B cell (primary cell): ENCODE measurements at regions not wholly inside any gene's neighbourhood (a gene's known extent, or its start where the extent isn't known, plus 50 kb on each side); places are given as distances from the start of the nearest gene placed in this dataset.

Experiments used
- ATAC-seq: fragments of 200-7000 bp; cut with Tn5 transposase; one replicate; pipeline ENCODE4 v1.10.0; 2021; ENCODE audit warnings: low read depth, mild to moderate bottlenecking, moderate number of reproducible peaks, moderate library complexity
- CTCF ChIA-PET: fragments of 350-600 bp; sonication (Branson Sonifier 250); formaldehyde crosslinking; loops from one replicate; lab custom pipeline; 2021; ENCODE audit warnings: antibody characterized with exemption, inconsistent platforms; lab: Charles Lee
- POLR2A ChIA-PET: fragments of 350-600 bp; sonication (Branson Sonifier 250); formaldehyde crosslinking; loops from one replicate; lab custom pipeline; 2021; ENCODE audit warnings: antibody characterized with exemption; lab: Charles Lee
- DNase-seq: peaks from one replicate; pipeline ENCODE4 v3.0.0; 2013
- H2AFZ ChIP-seq: 2 replicates; pipeline ENCODE4 v1.6.1; 2012; ENCODE audit warnings: mild to moderate bottlenecking, low read depth, low read length; ENCODE audit not compliant: insufficient read depth, poor library complexity, severe bottlenecking
- H3K27ac ChIP-seq, 2 donors: 1 replicate in 1 of 2; 2 replicates in 1 of 2; pipeline ENCODE4 v1.5.1; 2012 to 2013; ENCODE audit warnings: low read length in 2 of 2, mild to moderate bottlenecking in 2 of 2, moderate library complexity in 1 of 2
- H3K27me3 ChIP-seq, 4 experiments: fragments of 200-600 bp in 1 of 4; sonication (generic) in 1 of 4; replicated peaks in 1 of 4; 1 replicate in 2 of 4; 2 replicates in 2 of 4; pipeline versions ENCODE4 v1.6.1 to v1.7.0; 2013 to 2016; ENCODE audit warnings: low read length in 3 of 4, mild to moderate bottlenecking in 2 of 4, mixed read lengths in 1 of 4, moderate library complexity in 1 of 4; ENCODE audit not compliant: insufficient read depth in 4 of 4, control insufficient read depth in 3 of 4; ENCODE audit errors: control extremely low read depth in 1 of 4
- H3K36me3 ChIP-seq, 2 experiments: replicated peaks in 1 of 2; 1 replicate in 1 of 2; 2 replicates in 1 of 2; pipeline versions ENCODE4 v1.6.1 to v1.7.1; 2013; ENCODE audit warnings: low read length in 1 of 2; ENCODE audit not compliant: insufficient read depth in 2 of 2, control insufficient read depth in 1 of 2; ENCODE audit errors: control extremely low read depth in 1 of 2, extremely low read depth in 1 of 2
- H3K4me1 ChIP-seq, 2 donors: fragments of 200-600 bp in 1 of 2; sonication (generic) in 1 of 2; 1 replicate in 1 of 2; 2 replicates in 1 of 2; pipeline versions ENCODE4 v1.5.1 to v1.6.1; 2013 to 2017; ENCODE audit warnings: low read length in 2 of 2; ENCODE audit not compliant: control insufficient read depth in 2 of 2, insufficient read depth in 2 of 2
- H3K4me2 ChIP-seq: replicated peaks from 2 replicates; pipeline ENCODE3; 2012; ENCODE audit warnings: mild to moderate bottlenecking, low read depth, low read length; ENCODE audit not compliant: poor library complexity, severe bottlenecking
- H3K4me3 ChIP-seq, 5 experiments: fragments of 200-600 bp in 1 of 5; sonication (generic) in 1 of 5; 1 replicate in 3 of 5; 2 replicates in 2 of 5; pipeline versions ENCODE4 v1.5.1 to v1.7.0; 2011 to 2016; ENCODE audit warnings: low read length in 4 of 5, mild to moderate bottlenecking in 4 of 5, low read depth in 2 of 5, control low read depth in 1 of 5, moderate library complexity in 1 of 5; ENCODE audit not compliant: insufficient read depth in 1 of 5; ENCODE audit errors: control extremely low read depth in 1 of 5, extremely low read depth in 1 of 5
- H3K79me2 ChIP-seq: fragments of 200-600 bp; sonication (generic); one replicate; pipeline ENCODE4 v1.6.0; 2016; ENCODE audit warnings: low read length; ENCODE audit not compliant: control insufficient read depth, insufficient read depth
- H3K9ac ChIP-seq: fragments of 200-600 bp; sonication (generic); 2 replicates; pipeline ENCODE4 v1.6.1; 2017; ENCODE audit warnings: mild to moderate bottlenecking, low read length, moderate library complexity
- H3K9me3 ChIP-seq, 3 donors: one replicate each; pipeline versions ENCODE4 v1.6.1 to v1.7.1; 2013; ENCODE audit warnings: low read length in 2 of 3; ENCODE audit not compliant: control insufficient read depth in 2 of 3, insufficient read depth in 1 of 3; ENCODE audit errors: control extremely low read depth in 1 of 3
- H4K20me1 ChIP-seq: 2 replicates; pipeline ENCODE4 v1.6.0; 2012; ENCODE audit warnings: mild to moderate bottlenecking, low read length; ENCODE audit not compliant: insufficient read depth, control insufficient read depth, poor library complexity, severe bottlenecking
- H3K27ac Mint-ChIP-seq: one replicate; pipeline ENCODE4 v1.8.0; 2021; ENCODE audit warnings: mixed read lengths
- H3K27me3 Mint-ChIP-seq: one replicate; pipeline ENCODE4 v1.8.0; 2021; ENCODE audit warnings: mixed read lengths
- H3K4me1 Mint-ChIP-seq: one replicate; pipeline ENCODE4 v1.8.0; 2021; ENCODE audit warnings: mixed read lengths
- H3K4me3 Mint-ChIP-seq: one replicate; pipeline ENCODE4 v1.8.0; 2021; ENCODE audit warnings: mixed read lengths
- H3K9me3 Mint-ChIP-seq: one replicate; pipeline ENCODE4 v1.8.0; 2022; ENCODE audit warnings: mixed read lengths; ENCODE audit not compliant: insufficient read depth
- CTCF ChIP-seq: fragments of 200-600 bp; IDR thresholded peaks from one replicate; pipeline ENCODE4 v1.8.0; 2022; ENCODE audit warnings: antibody characterized with exemption, mild to moderate bottlenecking
- EZH2 ChIP-seq: IDR thresholded peaks from 2 replicates; pipeline ENCODE4 v1.6.1; 2012; ENCODE audit warnings: borderline replicate concordance, low read depth, mild to moderate bottlenecking, moderate library complexity, low read length; ENCODE audit not compliant: insufficient read depth, poor library complexity, severe bottlenecking
- WGBS: methylation state at CpG from one replicate; pipeline ENCODE4 v1.1.5; 2013; ENCODE audit warnings: missing lambda C conversion rate; ENCODE audit not compliant: insufficient coverage; 5-methylcytosine and 5-hydroxymethylcytosine counted together
- intact Hi-C: fragments of 100-400 bp; cut with micrococcal nuclease; formaldehyde crosslinking; loops from one replicate; pipeline ENCODE4 v1.10.0; 2022

- Histone ChIP-seq H3K9ac (no peak overlapping the region), H3K27ac (no peak overlapping the region), H3K79me2 (no peaks in the 10 kb centered on the region), H3K36me3 (no peaks in the 10 kb centered on the region), H3K27me3 (no peaks in the 10 kb centered on the region), H3K9me3 (no peaks in the 10 kb centered on the region), H3K4me1 (no peaks in the 10 kb centered on the region), H4K20me1 (no peaks in the 10 kb centered on the region), H2AFZ (no peak overlapping the region), H3K4me2 (no peak overlapping the region), H3K4me3 (no peak overlapping the region)
- Mint-ChIP-seq H3K27ac (no peak overlapping the region), H3K4me3 (no peak overlapping the region), H3K4me1 (no peaks in the 10 kb centered on the region), H3K9me3 (peaks cover 5% of the 10 kb centered on the region), H3K27me3 (no peaks in the 10 kb centered on the region)
- DNase-seq (no peak), ATAC-seq (no peak)
- ChIA-PET POLR2A (no interaction called here), CTCF (no interaction called here)
- TF ChIP-seq EZH2 (no peak), CTCF (no peak)
- WGBS = 100% methylated on average over 2 of the region's 8 CpGs
- intact Hi-C loops = no loop called here
Observed at GRCh38 chr11:92702037-92702804, 267.2 kb upstream of the MTNR1B start.

GRCh38 chr11:92702805-92703448 lies 266.5 kb upstream of the MTNR1B start:
- DNase-seq = no peak
- H3K4me3 ChIP-seq = no peak overlapping the region
- no peaks in the 10 kb centered on the region for H3K4me1 ChIP-seq
- peaks cover 5% of the 10 kb centered on the region for H3K9me3 Mint-ChIP-seq
- no peak overlapping the region for H3K27ac ChIP-seq
- no peaks in the 10 kb centered on the region for H3K27me3 ChIP-seq
- H3K4me3 Mint-ChIP-seq = no peak overlapping the region
- intact Hi-C loops = no loop called here
- no peaks in the 10 kb centered on the region for H4K20me1 ChIP-seq
- ChIA-PET CTCF (no interaction called here), POLR2A (no interaction called here)
- H3K79me2 ChIP-seq = no peaks in the 10 kb centered on the region
- no peak overlapping the region for H3K9ac ChIP-seq
- no peak for ATAC-seq
- no peak overlapping the region for H3K27ac Mint-ChIP-seq
- H2AFZ ChIP-seq = no peak overlapping the region
- no peaks in the 10 kb centered on the region for H3K9me3 ChIP-seq
- H3K27me3 Mint-ChIP-seq = no peaks in the 10 kb centered on the region
- H3K4me2 ChIP-seq = no peak overlapping the region
- TF ChIP-seq CTCF = no peak
- TF ChIP-seq EZH2 = no peak
- no peaks in the 10 kb centered on the region for H3K36me3 ChIP-seq
- no peaks in the 10 kb centered on the region for H3K4me1 Mint-ChIP-seq
